Fibroblast of pulmonary artery (primary cell): ENCODE measurements at regions not wholly inside any gene's neighbourhood (a gene's known extent, or its start where the extent isn't known, plus 50 kb on each side); places are given as distances from the start of the nearest gene placed in this dataset.

Experiments
- DNase-seq: peaks from one replicate; pipeline ENCODE4 v3.0.0-alpha.2; 2010; ENCODE audit warnings: low read depth
- H3K4me3 ChIP-seq: replicated peaks from 2 replicates; pipeline ENCODE4 v1.5.1; 2011; ENCODE audit warnings: low read depth, mild to moderate bottlenecking, control low read depth, low read length, moderate library complexity
- CTCF ChIP-seq: IDR thresholded peaks from 2 replicates; pipeline ENCODE4 v1.5.1; 2011; ENCODE audit warnings: mild to moderate bottlenecking, control low read depth, low read length, inconsistent platforms; ENCODE audit errors: missing control alignments

GRCh38 chr11:97514446-97514845 is 1124.6 kb downstream of the JRKL start:
- DNase-seq, result no peak
- no peak for TF ChIP-seq CTCF
- H3K4me3 ChIP-seq, result no peak overlapping the region

- TF ChIP-seq CTCF, result peak; percentile 17
- no peak overlapping the region for H3K4me3 ChIP-seq
- no peak for DNase-seq
These were observed 1126.9 kb downstream of the JRKL start for GRCh38 chr11:97516688-97517087.

GRCh38 chr11:97525273-97525672 is 1135.5 kb downstream of the JRKL start:
- no peak overlapping the region for H3K4me3 ChIP-seq
- DNase-seq, result peak; percentile 14
- TF ChIP-seq CTCF, result no peak

GRCh38 chr11:97537407-97538150 is 1147.8 kb downstream of the JRKL start:
- H3K4me3 ChIP-seq, result no peak overlapping the region
- no peak for DNase-seq
- TF ChIP-seq CTCF, result no peak

- no peak for TF ChIP-seq CTCF
- no peak overlapping the region for H3K4me3 ChIP-seq
- DNase-seq, result peak; percentile 42
These were observed 1154.6 kb downstream of the JRKL start for GRCh38 chr11:97544431-97544830.

GRCh38 chr11:97548280-97548679 is 1158.5 kb downstream of the JRKL start:
- H3K4me3 ChIP-seq, result no peak overlapping the region
- no peak for DNase-seq
- TF ChIP-seq CTCF, result no peak

GRCh38 chr11:97557399-97557798 is 1167.6 kb downstream of the JRKL start:
- H3K4me3 ChIP-seq, result no peak overlapping the region
- DNase-seq, result peak; percentile 61
- TF ChIP-seq CTCF, result peak; percentile 65
